Muscle layer of duodenum (tissue), 2 donors: ENCODE measurements at regions not wholly inside any gene's neighbourhood (a gene's known extent, or its start where the extent isn't known, plus 50 kb on each side); places are given as distances from the start of the nearest gene placed in this dataset.

Experiments
- H3K27ac ChIP-seq: one replicate; pipeline ENCODE4 v1.7.0; 2013; ENCODE audit warnings: mild to moderate bottlenecking, low read length
- H3K27me3 ChIP-seq: one replicate; pipeline ENCODE4 v1.7.0; 2013; ENCODE audit warnings: low read depth, mild to moderate bottlenecking, control low read depth, low read length
- H3K36me3 ChIP-seq, 2 donors: one replicate each; pipeline ENCODE4 v1.7.0; 2013; ENCODE audit warnings: low read length in 2 of 2, control low read depth in 1 of 2, mild to moderate bottlenecking in 1 of 2; ENCODE audit not compliant: insufficient read depth in 2 of 2, control insufficient read depth in 1 of 2
- H3K4me1 ChIP-seq, 2 donors: one replicate each; pipeline ENCODE4 v1.7.0; 2013; ENCODE audit warnings: low read length in 2 of 2, mild to moderate bottlenecking in 2 of 2, control low read depth in 1 of 2, moderate library complexity in 1 of 2; ENCODE audit not compliant: insufficient read depth in 2 of 2, control insufficient read depth in 1 of 2
- H3K4me3 ChIP-seq, 2 donors: one replicate each; pipeline ENCODE4 v1.7.0; 2013; ENCODE audit warnings: low read length in 2 of 2, low read depth in 1 of 2, mild to moderate bottlenecking in 1 of 2
- H3K9me3 ChIP-seq, 2 donors: one replicate each; pipeline ENCODE4 v1.7.0; 2013; ENCODE audit warnings: low read length in 2 of 2, control low read depth in 1 of 2, mild to moderate bottlenecking in 1 of 2; ENCODE audit not compliant: control insufficient read depth in 1 of 2
- donor health status: healthy.

GRCh38 chr2:221095356-221095755 is 476.7 kb downstream of the EPHA4 start:
- no peak overlapping the region for H3K4me3 ChIP-seq
- no peaks in the 10 kb centered on the region for H3K36me3 ChIP-seq
- no peaks in the 10 kb centered on the region for H3K9me3 ChIP-seq
- H3K27ac ChIP-seq = no peak overlapping the region
- H3K4me1 ChIP-seq = no peaks in the 10 kb centered on the region
- H3K27me3 ChIP-seq = no peaks in the 10 kb centered on the region

GRCh38 chr2:221096706-221097567 is 475.2 kb downstream of the EPHA4 start:
- Histone ChIP-seq H3K4me3 (no peak overlapping the region), H3K9me3 (no peaks in the 10 kb centered on the region), H3K36me3 (no peaks in the 10 kb centered on the region), H3K4me1 (no peaks in the 10 kb centered on the region), H3K27me3 (no peaks in the 10 kb centered on the region), H3K27ac (no peak overlapping the region)

- Histone ChIP-seq H3K4me1 (no peaks in the 10 kb centered on the region), H3K4me3 (no peak overlapping the region), H3K36me3 (no peaks in the 10 kb centered on the region), H3K27me3 (no peaks in the 10 kb centered on the region), H3K9me3 (no peaks in the 10 kb centered on the region), H3K27ac (no peak overlapping the region)
Observed at GRCh38 chr2:221097568-221097915, 474.6 kb downstream of the EPHA4 start.

GRCh38 chr2:221097949-221098348 is 474.2 kb downstream of the EPHA4 start:
- Histone ChIP-seq H3K36me3 (no peaks in the 10 kb centered on the region), H3K27ac (no peak overlapping the region), H3K4me3 (no peak overlapping the region), H3K27me3 (no peaks in the 10 kb centered on the region), H3K4me1 (no peaks in the 10 kb centered on the region), H3K9me3 (no peaks in the 10 kb centered on the region)

DNA sequence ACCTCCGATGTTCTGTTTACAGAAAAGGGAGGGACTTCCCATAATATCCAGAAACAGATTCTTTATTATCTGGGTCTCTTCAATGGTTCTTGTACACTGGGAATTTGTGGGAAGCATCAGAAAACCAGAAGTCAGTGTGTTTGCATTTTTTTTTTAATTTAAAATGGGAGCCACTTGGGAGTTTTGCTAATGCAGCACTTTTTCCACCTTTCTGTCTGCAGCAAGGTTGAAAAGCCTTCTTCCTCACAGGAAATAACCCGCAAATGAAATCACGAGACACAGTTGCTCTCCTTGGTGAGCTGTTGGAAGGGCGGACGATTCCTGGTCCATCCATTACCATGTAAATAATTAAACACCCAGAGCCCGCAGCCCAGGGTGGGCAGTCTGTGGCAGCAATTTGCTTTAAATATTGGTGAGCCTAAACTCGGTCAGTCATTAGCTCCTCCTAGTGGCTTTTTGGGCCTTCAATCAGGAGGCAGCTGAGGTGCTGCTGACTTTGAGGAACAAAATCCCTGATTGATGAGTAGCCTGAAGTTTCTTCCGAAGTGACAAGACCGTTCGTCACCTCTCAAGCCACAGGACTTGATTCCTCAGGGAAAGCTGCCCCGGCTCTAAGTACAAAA is 471.5 kb downstream of the EPHA4 start:
- Histone ChIP-seq H3K9me3 (no peaks in the 10 kb centered on the region), H3K4me3 (no peak overlapping the region), H3K27ac (no peak overlapping the region), H3K4me1 (no peaks in the 10 kb centered on the region), H3K36me3 (no peaks in the 10 kb centered on the region), H3K27me3 (no peaks in the 10 kb centered on the region)

DNA sequence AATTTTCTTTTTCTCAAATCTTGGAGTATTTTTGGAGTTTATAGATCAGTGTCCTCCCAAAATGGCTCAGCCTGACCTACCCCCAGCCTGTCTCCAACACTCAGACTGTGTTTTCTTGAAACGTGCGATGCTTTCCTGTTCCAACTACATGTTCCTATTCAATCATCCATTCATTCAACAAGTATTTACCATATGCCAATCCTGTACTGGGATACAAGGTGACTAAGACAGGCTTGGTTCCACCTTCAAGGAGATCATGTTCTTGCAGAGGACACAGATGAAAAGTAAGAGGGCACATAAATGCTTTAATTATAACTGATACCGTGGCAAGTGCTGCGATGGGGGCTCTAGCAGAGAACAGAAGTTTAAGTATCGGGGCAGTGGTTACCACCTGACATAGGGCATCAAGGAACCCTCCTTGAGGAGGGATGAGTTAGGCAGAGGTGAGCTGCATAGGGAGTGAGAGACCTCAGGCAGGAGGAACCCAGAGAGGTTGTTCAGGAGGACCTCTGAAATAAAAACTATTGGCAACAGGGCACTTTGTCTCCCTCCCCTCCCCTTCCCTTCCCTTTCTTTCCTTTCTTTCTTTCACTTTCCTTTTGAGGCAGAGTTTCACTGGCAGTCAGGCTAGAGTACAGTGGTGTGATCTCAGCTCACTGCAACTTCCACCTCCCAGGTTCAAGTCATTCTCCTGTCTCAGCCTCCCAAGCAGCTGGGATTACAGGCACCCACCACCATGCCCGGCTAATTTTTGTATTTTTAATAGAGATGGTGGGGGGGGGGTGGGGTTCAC is 469.0 kb downstream of the EPHA4 start:
- Histone ChIP-seq H3K9me3 (no peaks in the 10 kb centered on the region), H3K36me3 (no peaks in the 10 kb centered on the region), H3K4me1 (no peaks in the 10 kb centered on the region), H3K27ac (no peak overlapping the region), H3K27me3 (no peaks in the 10 kb centered on the region), H3K4me3 (no peak overlapping the region)

DNA sequence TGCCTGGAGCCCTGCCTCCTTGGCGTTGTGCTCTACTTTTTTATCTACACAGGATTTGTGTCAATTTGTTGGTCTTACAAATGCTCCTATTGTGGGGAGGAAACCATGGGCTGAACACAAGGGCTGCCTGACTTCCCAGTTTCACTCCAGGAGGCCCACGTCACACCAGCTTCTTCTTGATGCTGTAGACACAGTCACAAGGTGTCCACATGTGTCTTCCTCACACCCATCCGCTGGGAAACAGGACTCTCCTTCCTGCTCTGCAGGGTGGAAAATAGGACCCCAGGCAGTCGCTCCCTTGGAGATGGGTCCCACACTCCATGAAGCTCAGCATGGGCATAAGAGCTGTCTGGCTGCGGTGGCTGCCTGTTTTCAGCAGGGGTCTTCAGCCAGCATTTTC is 468.2 kb downstream of the EPHA4 start:
- Histone ChIP-seq H3K27me3 (no peaks in the 10 kb centered on the region), H3K4me3 (no peak overlapping the region), H3K4me1 (no peaks in the 10 kb centered on the region), H3K27ac (no peak overlapping the region), H3K36me3 (no peaks in the 10 kb centered on the region), H3K9me3 (no peaks in the 10 kb centered on the region)

DNA sequence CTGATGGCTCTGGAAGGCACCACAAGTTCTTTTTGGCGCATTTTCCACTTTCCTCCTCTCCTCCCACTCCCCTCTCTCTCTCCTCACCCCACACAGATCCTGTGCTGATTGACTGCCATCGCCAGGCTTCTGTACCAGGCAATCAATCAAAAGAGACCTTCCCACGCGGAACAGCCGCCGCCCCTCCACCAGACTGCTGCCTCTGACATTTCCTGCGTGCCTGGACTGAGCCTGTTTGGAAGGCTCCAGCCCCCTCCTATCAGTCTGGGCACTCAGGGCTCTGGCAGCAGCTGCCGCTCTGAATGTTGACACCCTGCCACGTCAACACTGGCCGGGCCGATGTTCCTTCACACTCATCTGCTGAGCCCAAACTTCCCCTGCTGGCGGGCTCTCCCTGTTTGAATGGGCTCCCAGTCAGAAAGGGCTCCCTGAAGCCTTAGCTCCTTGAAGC is 467.7 kb downstream of the EPHA4 start:
- H3K36me3 ChIP-seq = no peaks in the 10 kb centered on the region
- H3K4me3 ChIP-seq = no peak overlapping the region
- H3K27ac ChIP-seq = no peak overlapping the region
- H3K27me3 ChIP-seq = no peaks in the 10 kb centered on the region
- no peaks in the 10 kb centered on the region for H3K9me3 ChIP-seq
- no peaks in the 10 kb centered on the region for H3K4me1 ChIP-seq

DNA sequence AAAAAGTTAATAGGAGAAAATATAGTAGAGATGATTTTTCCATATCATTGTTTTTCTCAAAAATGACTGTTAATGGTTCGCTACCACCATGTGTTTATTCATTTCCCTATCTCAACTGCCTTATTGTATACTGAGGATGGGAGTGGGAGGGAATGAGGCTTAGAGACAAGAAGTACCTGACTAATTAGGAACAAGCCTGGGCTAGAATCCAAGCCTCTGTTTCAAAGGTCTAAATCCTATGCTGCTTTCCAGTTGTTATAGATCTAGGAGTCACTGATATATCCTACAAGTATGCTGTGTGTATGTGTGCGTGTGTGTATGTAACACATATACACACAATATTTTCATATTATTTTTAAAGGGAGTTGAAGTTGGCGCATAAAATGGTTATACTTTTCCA is 465.9 kb downstream of the EPHA4 start:
- no peaks in the 10 kb centered on the region for H3K9me3 ChIP-seq
- H3K36me3 ChIP-seq = no peaks in the 10 kb centered on the region
- H3K4me3 ChIP-seq = no peak overlapping the region
- H3K27me3 ChIP-seq = no peaks in the 10 kb centered on the region
- H3K4me1 ChIP-seq = no peaks in the 10 kb centered on the region
- H3K27ac ChIP-seq = no peak overlapping the region

- H3K27ac ChIP-seq = no peak overlapping the region
- no peaks in the 10 kb centered on the region for H3K9me3 ChIP-seq
- no peak overlapping the region for H3K4me3 ChIP-seq
- no peaks in the 10 kb centered on the region for H3K27me3 ChIP-seq
- H3K36me3 ChIP-seq = no peaks in the 10 kb centered on the region
- no peaks in the 10 kb centered on the region for H3K4me1 ChIP-seq
Observed at GRCh38 chr2:221107424-221107823, 464.7 kb downstream of the EPHA4 start.

- Histone ChIP-seq H3K9me3 (no peaks in the 10 kb centered on the region), H3K27me3 (no peaks in the 10 kb centered on the region), H3K27ac (no peak overlapping the region), H3K36me3 (no peaks in the 10 kb centered on the region), H3K4me1 (no peaks in the 10 kb centered on the region), H3K4me3 (no peak overlapping the region)
Observed at GRCh38 chr2:221109552-221109951, 462.6 kb downstream of the EPHA4 start.
